DND-41 (cell line): ENCODE measurements at regions not wholly inside any gene's neighbourhood (a gene's known extent, or its start where the extent isn't known, plus 50 kb on each side); places are given as distances from the start of the nearest gene placed in this dataset.

Experiments used
- ATAC-seq: fragments of 200-7000 bp; cut with Tn5 transposase; 3 replicates; pipeline ENCODE4 v1.9.1; 2021; ENCODE audit warnings: low read depth; ENCODE audit not compliant: insufficient read depth
- DNase-seq: peaks from one replicate; pipeline ENCODE4 v3.0.0-alpha.2; 2020
- H2AFZ ChIP-seq: 2 replicates; pipeline ENCODE4 v1.6.0; 2012; ENCODE audit warnings: low read depth, low read length
- H3K27ac ChIP-seq: 2 replicates; pipeline ENCODE4 v1.5.1; 2012; ENCODE audit warnings: low read length, inconsistent platforms
- H3K27me3 ChIP-seq: fragments of 200-600 bp; sonication (generic); 2 replicates; pipeline ENCODE4 v1.6.0; 2012; ENCODE audit warnings: low read length, mild to moderate bottlenecking, inconsistent platforms; ENCODE audit not compliant: insufficient read depth, poor library complexity
- H3K36me3 ChIP-seq: 2 replicates; pipeline ENCODE4 v1.5.1; 2012; ENCODE audit warnings: low read length, inconsistent platforms; ENCODE audit not compliant: insufficient read depth
- H3K4me1 ChIP-seq: 2 replicates; pipeline ENCODE4 v1.5.1; 2012; ENCODE audit warnings: mild to moderate bottlenecking, low read length; ENCODE audit not compliant: insufficient read depth
- H3K4me2 ChIP-seq: 2 replicates; pipeline ENCODE4 v1.6.0; 2012; ENCODE audit warnings: mild to moderate bottlenecking, moderate library complexity, low read length, inconsistent platforms; ENCODE audit not compliant: insufficient read depth
- H3K4me3 ChIP-seq, 2 experiments: fragments of 200-600 bp in 1 of 2; shearing (Covaris generic) in 1 of 2; 2 replicates each; pipeline ENCODE4 v1.5.1; 2012 to 2016; ENCODE audit warnings: inconsistent platforms in 2 of 2, low read length in 2 of 2, mild to moderate bottlenecking in 2 of 2, low read depth in 1 of 2, moderate library complexity in 1 of 2
- H3K79me2 ChIP-seq: 2 replicates; pipeline ENCODE4 v1.6.0; 2012; ENCODE audit warnings: low read length, inconsistent platforms; ENCODE audit not compliant: insufficient read depth
- H3K9ac ChIP-seq: 2 replicates; pipeline ENCODE4 v1.6.0; 2012; ENCODE audit warnings: low read depth, mild to moderate bottlenecking, inconsistent platforms, low read length, moderate library complexity
- H3K9me3 ChIP-seq: 2 replicates; pipeline ENCODE4 v1.5.1; 2012; ENCODE audit warnings: low read length, moderate library complexity, mild to moderate bottlenecking, inconsistent platforms; ENCODE audit not compliant: insufficient read depth, severe bottlenecking
- H4K20me1 ChIP-seq: 2 replicates; pipeline ENCODE4 v1.6.0; 2012; ENCODE audit warnings: low read length; ENCODE audit not compliant: insufficient read depth
- EZH2 ChIP-seq: IDR thresholded peaks from 3 replicates; pipeline ENCODE4 v1.6.1; 2012; ENCODE audit warnings: borderline replicate concordance, low read depth, mild to moderate bottlenecking, moderate library complexity, low read length, inconsistent platforms; ENCODE audit not compliant: severe bottlenecking
- TF ChIP-seq, protein P1 (sequence below): IDR thresholded peaks from 2 replicates; pipeline ENCODE4 v1.5.1; 2012; ENCODE audit warnings: borderline replicate concordance, low read length, moderate library complexity, mild to moderate bottlenecking; ENCODE audit not compliant: poor library complexity, severe bottlenecking; ENCODE audit errors: extremely low read depth

DNA sequence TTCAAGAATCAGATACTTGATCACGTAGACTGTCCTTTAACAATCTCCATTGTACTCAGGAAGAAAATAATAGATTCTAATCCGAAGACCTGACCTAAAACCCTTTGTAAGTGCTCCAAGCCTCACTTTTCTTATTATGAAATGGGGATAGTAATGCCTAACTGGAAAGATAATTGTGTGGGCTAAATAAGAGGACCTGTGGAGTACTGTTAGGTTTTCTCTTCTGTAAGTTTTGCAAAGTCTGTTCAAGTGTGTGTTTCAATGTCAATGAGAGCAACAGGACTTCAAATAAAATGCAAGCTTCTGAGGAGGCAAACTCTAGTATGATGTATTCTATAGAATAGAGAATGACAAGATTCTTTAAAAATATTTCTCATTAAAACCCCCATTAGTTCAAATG is 348.6 kb downstream of the USP25 start:
- DNase-seq (no peak), ATAC-seq (no peak)
- no peaks in the 10 kb centered on the region for H3K9me3 ChIP-seq
- H2AFZ ChIP-seq, result no peak overlapping the region
- no peaks in the 10 kb centered on the region for H3K4me1 ChIP-seq
- no peak overlapping the region for H3K9ac ChIP-seq
- H3K36me3 ChIP-seq, result no peaks in the 10 kb centered on the region
- TF ChIP-seq, protein P1, sequence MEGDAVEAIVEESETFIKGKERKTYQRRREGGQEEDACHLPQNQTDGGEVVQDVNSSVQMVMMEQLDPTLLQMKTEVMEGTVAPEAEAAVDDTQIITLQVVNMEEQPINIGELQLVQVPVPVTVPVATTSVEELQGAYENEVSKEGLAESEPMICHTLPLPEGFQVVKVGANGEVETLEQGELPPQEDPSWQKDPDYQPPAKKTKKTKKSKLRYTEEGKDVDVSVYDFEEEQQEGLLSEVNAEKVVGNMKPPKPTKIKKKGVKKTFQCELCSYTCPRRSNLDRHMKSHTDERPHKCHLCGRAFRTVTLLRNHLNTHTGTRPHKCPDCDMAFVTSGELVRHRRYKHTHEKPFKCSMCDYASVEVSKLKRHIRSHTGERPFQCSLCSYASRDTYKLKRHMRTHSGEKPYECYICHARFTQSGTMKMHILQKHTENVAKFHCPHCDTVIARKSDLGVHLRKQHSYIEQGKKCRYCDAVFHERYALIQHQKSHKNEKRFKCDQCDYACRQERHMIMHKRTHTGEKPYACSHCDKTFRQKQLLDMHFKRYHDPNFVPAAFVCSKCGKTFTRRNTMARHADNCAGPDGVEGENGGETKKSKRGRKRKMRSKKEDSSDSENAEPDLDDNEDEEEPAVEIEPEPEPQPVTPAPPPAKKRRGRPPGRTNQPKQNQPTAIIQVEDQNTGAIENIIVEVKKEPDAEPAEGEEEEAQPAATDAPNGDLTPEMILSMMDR, result no peak
- no peak for TF ChIP-seq EZH2
- H3K4me3 ChIP-seq, result no peak overlapping the region
- no peak overlapping the region for H3K27ac ChIP-seq
- no peaks in the 10 kb centered on the region for H3K27me3 ChIP-seq
- H4K20me1 ChIP-seq, result no peaks in the 10 kb centered on the region
- H3K4me2 ChIP-seq, result no peak overlapping the region
- H3K79me2 ChIP-seq, result no peaks in the 10 kb centered on the region

DNA sequence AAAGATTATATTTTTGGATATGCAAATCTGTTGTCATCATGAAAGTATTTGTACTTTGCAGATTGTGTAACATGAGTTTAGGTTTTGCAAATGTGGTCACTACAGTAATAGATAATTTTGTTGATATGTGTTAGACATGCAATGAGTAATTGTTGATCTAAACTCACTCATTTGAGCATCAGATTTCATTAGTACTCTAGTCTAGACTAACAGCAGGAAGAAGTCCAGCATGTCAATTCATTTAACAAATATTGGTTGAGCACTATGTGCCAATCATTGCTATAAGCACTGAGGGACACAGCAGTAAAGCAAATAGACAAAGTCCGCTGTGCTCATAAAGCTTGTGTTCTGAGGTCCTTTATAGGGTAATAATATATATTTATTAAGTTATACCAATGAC is 350.0 kb downstream of the USP25 start:
- TF ChIP-seq, protein P1, result no peak
- TF ChIP-seq EZH2, result no peak
- no peak overlapping the region for H3K4me3 ChIP-seq
- H3K4me1 ChIP-seq, result no peaks in the 10 kb centered on the region
- H3K27me3 ChIP-seq, result no peaks in the 10 kb centered on the region
- no peak overlapping the region for H3K9ac ChIP-seq
- no peak overlapping the region for H3K4me2 ChIP-seq
- ATAC-seq (no peak), DNase-seq (no peak)
- no peak overlapping the region for H3K27ac ChIP-seq
- H3K79me2 ChIP-seq, result no peaks in the 10 kb centered on the region
- H2AFZ ChIP-seq, result no peak overlapping the region
- H4K20me1 ChIP-seq, result no peaks in the 10 kb centered on the region
- no peaks in the 10 kb centered on the region for H3K36me3 ChIP-seq
- no peaks in the 10 kb centered on the region for H3K9me3 ChIP-seq

DNA sequence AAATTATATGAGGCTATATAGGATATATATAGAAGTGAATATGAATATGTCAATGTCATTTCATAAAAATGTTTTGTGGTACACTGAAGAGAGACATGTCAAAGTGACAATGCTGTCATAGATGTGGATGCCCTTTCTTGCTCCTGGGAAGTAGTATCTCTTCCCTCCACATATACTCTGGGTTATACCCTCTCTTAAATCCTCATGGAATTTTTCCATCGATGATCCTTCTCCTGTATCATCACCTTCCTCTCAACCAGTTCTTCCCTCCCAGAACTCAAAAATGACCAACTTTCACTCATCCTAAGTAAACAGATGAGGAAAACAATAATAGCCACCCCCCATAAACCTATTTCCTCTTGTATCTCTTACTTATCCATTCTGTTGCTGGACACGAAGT is 351.5 kb downstream of the USP25 start:
- H3K27me3 ChIP-seq, result no peaks in the 10 kb centered on the region
- no peaks in the 10 kb centered on the region for H3K9me3 ChIP-seq
- H4K20me1 ChIP-seq, result no peaks in the 10 kb centered on the region
- no peak overlapping the region for H3K9ac ChIP-seq
- ATAC-seq (no peak), DNase-seq (no peak)
- H3K36me3 ChIP-seq, result no peaks in the 10 kb centered on the region
- no peaks in the 10 kb centered on the region for H3K79me2 ChIP-seq
- H2AFZ ChIP-seq, result no peak overlapping the region
- no peaks in the 10 kb centered on the region for H3K4me1 ChIP-seq
- TF ChIP-seq, protein P1, result no peak
- no peak for TF ChIP-seq EZH2
- H3K4me2 ChIP-seq, result no peak overlapping the region
- H3K4me3 ChIP-seq, result no peak overlapping the region
- H3K27ac ChIP-seq, result no peak overlapping the region
